Nucleus accumbens (tissue), 56 donors: ENCODE measurements at regions not wholly inside any gene's neighbourhood (a gene's known extent, or its start where the extent isn't known, plus 50 kb on each side); places are given as distances from the start of the nearest gene placed in this dataset.
A peak's percentile ranks its signal among the peaks of the same experiment; 100 is the strongest.
"Not testable (repeated sequence)": the region's sequence is repeated elsewhere in the genome, so short reads cannot be mapped to it uniquely, and the experiment has no call there.

Source experiments
- DNase-seq, 56 donors: peaks; one replicate each; lab custom pipeline; 2025; lab: John Stamatoyannopoulos, UW

- no peak for DNase-seq
Measured at GRCh38 chr3:65177960-65178376, 490.2 kb upstream of the ADAMTS9 start.

GRCh38 chr3:65174713-65175112 lies 486.9 kb upstream of the ADAMTS9 start:
- no peak for DNase-seq

GRCh38 chr3:65173841-65174240 lies 486.0 kb upstream of the ADAMTS9 start:
- DNase-seq, result no peak

- no peak for DNase-seq
Measured at GRCh38 chr3:65172209-65172608, 484.4 kb upstream of the ADAMTS9 start.

GRCh38 chr3:65170390-65171042 lies 482.7 kb upstream of the ADAMTS9 start:
- peak in 26 of 56 donors; percentile 1 to 79 (median 12) for DNase-seq

- no peak for DNase-seq
Measured at GRCh38 chr3:65169961-65170360, 482.2 kb upstream of the ADAMTS9 start.

- DNase-seq, result no peak
Measured at GRCh38 chr3:65168547-65168946, 480.7 kb upstream of the ADAMTS9 start.

- DNase-seq, result no peak
Measured at GRCh38 chr3:65166531-65166930, 478.7 kb upstream of the ADAMTS9 start.

GRCh38 chr3:65158023-65158422 lies 470.2 kb upstream of the ADAMTS9 start:
- DNase-seq, result no peak

GRCh38 chr3:65153850-65154512 lies 466.2 kb upstream of the ADAMTS9 start:
- no peak for DNase-seq

GRCh38 chr3:65151666-65152065 lies 463.9 kb upstream of the ADAMTS9 start:
- no peak for DNase-seq

- DNase-seq, result no peak
Measured at GRCh38 chr3:65149877-65150276, 462.1 kb upstream of the ADAMTS9 start.

GRCh38 chr3:65148687-65149086 lies 460.9 kb upstream of the ADAMTS9 start:
- no peak for DNase-seq

- DNase-seq, result no peak
Measured at GRCh38 chr3:65146179-65146578, 458.4 kb upstream of the ADAMTS9 start.

GRCh38 chr3:65145680-65146079 lies 457.9 kb upstream of the ADAMTS9 start:
- no peak for DNase-seq

GRCh38 chr3:65144791-65145351 lies 457.1 kb upstream of the ADAMTS9 start:
- no peak for DNase-seq

GRCh38 chr3:65142456-65142855 lies 454.7 kb upstream of the ADAMTS9 start:
- no peak for DNase-seq

- DNase-seq, result no peak
Measured at GRCh38 chr3:65138556-65138955, 450.8 kb upstream of the ADAMTS9 start.

GRCh38 chr3:65133752-65134151 lies 446.0 kb upstream of the ADAMTS9 start:
- not testable (repeated sequence) for DNase-seq

- DNase-seq, result no peak
Measured at GRCh38 chr3:65130782-65131181, 443.0 kb upstream of the ADAMTS9 start.

GRCh38 chr3:65128346-65128745 lies 440.5 kb upstream of the ADAMTS9 start:
- DNase-seq, result no peak
